ENCODE measurements at regions not wholly inside any gene's neighbourhood (a gene's known extent, or its start where the extent isn't known, plus 50 kb on each side); places are given as distances from the start of the nearest gene placed in this dataset.

- ATAC-seq (ENCODE audit: low FRiP score), result no peak
Measured at GRCh38 chr6:139653111-139653510, 278.7 kb upstream of the CITED2 start.

DNA sequence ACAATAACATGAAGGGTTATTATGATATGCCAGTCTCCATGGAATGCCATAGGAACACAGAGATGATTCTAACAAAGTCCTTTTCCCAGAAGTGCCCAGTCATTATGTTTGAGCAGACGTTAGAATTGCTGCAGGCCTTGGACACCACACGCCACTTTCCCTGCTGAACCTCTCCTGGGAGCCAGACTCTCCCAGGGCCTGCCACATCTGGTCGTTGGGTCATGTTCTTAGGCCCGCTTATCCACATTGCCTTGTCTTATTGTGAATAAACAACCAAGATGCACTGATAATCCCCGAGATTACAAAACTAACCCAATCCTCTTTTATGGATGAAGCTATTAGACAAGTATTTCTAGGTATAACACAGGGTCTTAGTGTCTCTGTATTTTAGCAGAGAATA lies 276.5 kb upstream of the CITED2 start:
- DNase-seq (ENCODE audit: low spot score) (no peak), ATAC-seq (ENCODE audit: low FRiP score) (no peak)
- no peak for TF ChIP-seq CTCF (IDR thresholded peaks at IDR 0.05)

More at GRCh38 chr6:139653111-139653510, 278.7 kb upstream of the CITED2 start:
- no peak for DNase-seq (ENCODE audit: low spot score)
- TF ChIP-seq CTCF (IDR thresholded peaks at IDR 0.05), result no peak

DNA sequence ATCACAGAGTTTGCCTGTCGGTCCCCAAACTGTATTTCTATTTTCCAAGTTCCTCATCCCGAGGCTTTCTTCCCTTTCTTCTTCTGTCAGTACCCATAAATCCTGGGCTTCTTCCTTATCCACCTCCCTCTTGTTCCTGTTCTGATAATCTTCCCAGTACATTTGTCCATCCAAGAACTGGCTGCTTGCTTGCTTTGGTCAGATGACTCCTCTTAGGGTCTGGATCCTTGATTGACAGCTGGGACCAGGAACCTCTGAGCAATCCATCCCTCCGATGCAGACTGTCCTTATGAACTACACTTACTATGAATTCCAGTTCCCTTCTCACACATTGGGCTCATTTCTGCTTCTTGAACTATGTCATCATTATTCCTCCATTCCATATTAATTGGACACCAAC lies 275.3 kb upstream of the CITED2 start:
- TF ChIP-seq CTCF (IDR thresholded peaks at IDR 0.05), result no peak
- no peak for ATAC-seq (ENCODE audit: low FRiP score)
- DNase-seq (ENCODE audit: low spot score), result no peak

DNA sequence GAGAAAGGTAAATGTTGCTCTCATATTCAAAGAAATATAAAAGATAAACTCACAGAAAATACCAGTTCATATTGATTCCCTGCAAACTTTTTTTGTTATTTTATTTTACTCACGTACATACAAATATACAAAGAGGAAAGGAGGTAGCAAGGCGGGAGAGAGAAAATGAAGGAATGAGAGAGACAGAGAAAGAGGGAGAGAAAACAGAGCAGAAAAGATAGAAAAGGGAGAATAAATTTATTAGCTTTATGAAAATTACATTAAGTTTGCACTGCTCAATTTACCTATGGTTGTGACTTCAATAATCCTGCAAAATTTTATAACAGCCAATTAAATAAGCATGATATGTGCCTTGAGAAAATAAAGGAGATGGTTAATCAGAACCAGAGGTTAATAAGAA lies 274.7 kb upstream of the CITED2 start:
- TF ChIP-seq CTCF (IDR thresholded peaks at IDR 0.05), result no peak
- no peak for DNase-seq (ENCODE audit: low spot score)
- ATAC-seq (ENCODE audit: low FRiP score), result no peak

DNA sequence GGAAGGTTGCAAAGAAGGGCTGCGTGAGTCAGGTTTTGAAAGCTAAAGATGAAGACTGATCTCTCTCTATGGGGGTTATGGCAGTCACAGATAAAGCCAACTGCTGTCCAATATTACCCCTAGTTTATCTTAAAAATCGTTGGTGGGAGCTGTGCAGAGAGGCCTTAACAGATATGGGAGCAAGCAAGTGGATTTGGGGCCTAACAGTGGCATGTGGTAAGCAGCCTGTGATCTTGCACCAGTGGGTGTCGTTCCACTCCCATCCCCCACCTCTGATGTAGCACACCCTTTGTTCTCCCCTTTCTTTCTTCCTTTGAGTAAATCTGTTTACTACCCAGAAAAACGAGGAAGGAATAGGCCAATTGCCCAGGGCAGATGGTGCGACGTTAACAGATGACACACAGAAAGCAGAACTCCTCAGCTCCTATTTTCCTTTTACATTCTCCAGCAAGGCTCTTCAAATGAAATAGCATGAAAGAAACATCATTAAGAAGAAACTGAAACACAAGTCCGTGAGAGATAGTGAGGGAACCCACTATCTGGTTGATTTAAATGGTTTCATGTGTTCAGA lies 274.1 kb upstream of the CITED2 start:
- no peak for TF ChIP-seq CTCF (IDR thresholded peaks at IDR 0.05)
- no peak for ATAC-seq (ENCODE audit: low FRiP score)
- DNase-seq (ENCODE audit: low spot score), result no peak

GRCh38 chr6:139647841-139648240 lies 273.4 kb upstream of the CITED2 start:
- no peak for ATAC-seq (ENCODE audit: low FRiP score)
- no peak for TF ChIP-seq CTCF (IDR thresholded peaks at IDR 0.05)

GRCh38 chr6:139647016-139647415 lies 272.6 kb upstream of the CITED2 start:
- ATAC-seq (ENCODE audit: low FRiP score) (no peak), DNase-seq (ENCODE audit: low spot score) (no peak)
- no peak for TF ChIP-seq CTCF (IDR thresholded peaks at IDR 0.05)

More at GRCh38 chr6:139647841-139648240, 273.4 kb upstream of the CITED2 start:
- DNase-seq (ENCODE audit: low spot score), result no peak
